ENCODE measurements at regions not wholly inside any gene's neighbourhood (a gene's known extent, or its start where the extent isn't known, plus 50 kb on each side); places are given as distances from the start of the nearest gene placed in this dataset.

GRCh38 chr11:22130462-22131053 is 62.3 kb upstream of the ANO5 start:
- no peak for TF ChIP-seq POLR2A (IDR thresholded peaks at IDR 0.05)
- TF ChIP-seq, protein P1, sequence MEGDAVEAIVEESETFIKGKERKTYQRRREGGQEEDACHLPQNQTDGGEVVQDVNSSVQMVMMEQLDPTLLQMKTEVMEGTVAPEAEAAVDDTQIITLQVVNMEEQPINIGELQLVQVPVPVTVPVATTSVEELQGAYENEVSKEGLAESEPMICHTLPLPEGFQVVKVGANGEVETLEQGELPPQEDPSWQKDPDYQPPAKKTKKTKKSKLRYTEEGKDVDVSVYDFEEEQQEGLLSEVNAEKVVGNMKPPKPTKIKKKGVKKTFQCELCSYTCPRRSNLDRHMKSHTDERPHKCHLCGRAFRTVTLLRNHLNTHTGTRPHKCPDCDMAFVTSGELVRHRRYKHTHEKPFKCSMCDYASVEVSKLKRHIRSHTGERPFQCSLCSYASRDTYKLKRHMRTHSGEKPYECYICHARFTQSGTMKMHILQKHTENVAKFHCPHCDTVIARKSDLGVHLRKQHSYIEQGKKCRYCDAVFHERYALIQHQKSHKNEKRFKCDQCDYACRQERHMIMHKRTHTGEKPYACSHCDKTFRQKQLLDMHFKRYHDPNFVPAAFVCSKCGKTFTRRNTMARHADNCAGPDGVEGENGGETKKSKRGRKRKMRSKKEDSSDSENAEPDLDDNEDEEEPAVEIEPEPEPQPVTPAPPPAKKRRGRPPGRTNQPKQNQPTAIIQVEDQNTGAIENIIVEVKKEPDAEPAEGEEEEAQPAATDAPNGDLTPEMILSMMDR (IDR thresholded peaks at IDR 0.05), result peak; percentile 28 to 60 (median 47)

All from heart left ventricle (tissue), 13 donors.